Colonic mucosa (tissue), 4 donors: ENCODE measurements at regions not wholly inside any gene's neighbourhood (a gene's known extent, or its start where the extent isn't known, plus 50 kb on each side); places are given as distances from the start of the nearest gene placed in this dataset.
"Not testable (repeated sequence)": the region's sequence is repeated elsewhere in the genome, so short reads cannot be mapped to it uniquely, and the experiment has no call there.

ENCODE experiments used
- DNase-seq: peaks from one replicate; pipeline ENCODE4 v3.0.0-alpha.2; 2020
- H3K27ac ChIP-seq: fragments of 200-600 bp; one replicate; pipeline ENCODE4 v1.8.0; 2021
- H3K27me3 ChIP-seq: fragments of 200-600 bp; one replicate; pipeline ENCODE4 v1.8.0; 2021
- H3K36me3 ChIP-seq: fragments of 200-600 bp; one replicate; pipeline ENCODE4 v1.8.0; 2021
- H3K4me1 ChIP-seq: fragments of 200-600 bp; one replicate; pipeline ENCODE4 v1.8.0; 2021; ENCODE audit warnings: mild to moderate bottlenecking
- H3K4me3 ChIP-seq: fragments of 200-600 bp; one replicate; pipeline ENCODE4 v1.8.0; 2021
- H3K9ac ChIP-seq, 2 donors: one replicate each; pipeline ENCODE4 v1.7.0; 2013; ENCODE audit warnings: control low read depth in 2 of 2, low read depth in 2 of 2, low read length in 2 of 2
- H3K9me3 ChIP-seq: fragments of 200-600 bp; one replicate; pipeline ENCODE4 v1.8.0; 2021
- intact Hi-C: fragments of 100-400 bp; cut with DNase I; formaldehyde crosslinking; loops from one replicate; pipeline ENCODE4 v1.14.1; 2022
- TF ChIP-seq, protein P1 (sequence below): fragments of 200-600 bp; IDR thresholded peaks from one replicate; pipeline ENCODE4 v1.8.0; 2022; ENCODE audit warnings: antibody characterized with exemption, mild to moderate bottlenecking
- donor health status: healthy.
- donor health status: DM: no; HTN: no; CAD: no.
- donor health status: DM: no; HTN: no; CAD: no.

DNA sequence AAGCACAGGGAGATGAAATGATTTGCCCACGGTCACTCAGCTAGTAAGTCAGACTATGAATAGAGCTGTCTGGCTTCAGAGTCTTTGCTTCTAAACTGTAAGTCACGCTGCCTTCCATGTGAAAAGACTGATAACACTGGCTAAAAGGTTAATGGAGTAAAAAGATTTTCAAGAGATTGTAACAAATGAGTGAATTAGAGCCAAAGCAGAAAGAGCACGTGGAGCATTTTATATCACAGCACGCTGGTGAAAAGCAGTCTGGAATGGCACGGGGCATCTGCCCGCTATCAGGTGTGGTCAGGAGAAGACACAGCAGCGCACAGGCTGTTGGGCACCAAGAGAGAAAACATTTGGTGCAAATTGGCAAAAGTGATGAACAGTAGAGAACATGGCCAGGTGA, 144.8 kb upstream of the GALNT2 start:
- DNase-seq = no peak
- TF ChIP-seq, protein P1, sequence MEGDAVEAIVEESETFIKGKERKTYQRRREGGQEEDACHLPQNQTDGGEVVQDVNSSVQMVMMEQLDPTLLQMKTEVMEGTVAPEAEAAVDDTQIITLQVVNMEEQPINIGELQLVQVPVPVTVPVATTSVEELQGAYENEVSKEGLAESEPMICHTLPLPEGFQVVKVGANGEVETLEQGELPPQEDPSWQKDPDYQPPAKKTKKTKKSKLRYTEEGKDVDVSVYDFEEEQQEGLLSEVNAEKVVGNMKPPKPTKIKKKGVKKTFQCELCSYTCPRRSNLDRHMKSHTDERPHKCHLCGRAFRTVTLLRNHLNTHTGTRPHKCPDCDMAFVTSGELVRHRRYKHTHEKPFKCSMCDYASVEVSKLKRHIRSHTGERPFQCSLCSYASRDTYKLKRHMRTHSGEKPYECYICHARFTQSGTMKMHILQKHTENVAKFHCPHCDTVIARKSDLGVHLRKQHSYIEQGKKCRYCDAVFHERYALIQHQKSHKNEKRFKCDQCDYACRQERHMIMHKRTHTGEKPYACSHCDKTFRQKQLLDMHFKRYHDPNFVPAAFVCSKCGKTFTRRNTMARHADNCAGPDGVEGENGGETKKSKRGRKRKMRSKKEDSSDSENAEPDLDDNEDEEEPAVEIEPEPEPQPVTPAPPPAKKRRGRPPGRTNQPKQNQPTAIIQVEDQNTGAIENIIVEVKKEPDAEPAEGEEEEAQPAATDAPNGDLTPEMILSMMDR = no peak

GRCh38 chr1:229924639-229925038, 142.4 kb upstream of the GALNT2 start:
- TF ChIP-seq, protein P1 = no peak
- Histone ChIP-seq H3K4me3 (no peak overlapping the region), H3K27me3 (no peaks in the 10 kb centered on the region), H3K9me3 (no peaks in the 10 kb centered on the region), H3K9ac (no peak overlapping the region), H3K36me3 (no peaks in the 10 kb centered on the region), H3K27ac (no peak overlapping the region), H3K4me1 (no peaks in the 10 kb centered on the region)
- intact Hi-C loops = no loop called here
- DNase-seq = no peak

More for the DNA sequence above, 144.8 kb upstream of the GALNT2 start:
- intact Hi-C loops = no loop called here
- no peak overlapping the region for H3K9ac ChIP-seq
- no peak overlapping the region for H3K27ac ChIP-seq
- no peaks in the 10 kb centered on the region for H3K9me3 ChIP-seq
- H3K4me1 ChIP-seq = no peaks in the 10 kb centered on the region
- no peak overlapping the region for H3K4me3 ChIP-seq
- no peaks in the 10 kb centered on the region for H3K36me3 ChIP-seq
- no peaks in the 10 kb centered on the region for H3K27me3 ChIP-seq

DNA sequence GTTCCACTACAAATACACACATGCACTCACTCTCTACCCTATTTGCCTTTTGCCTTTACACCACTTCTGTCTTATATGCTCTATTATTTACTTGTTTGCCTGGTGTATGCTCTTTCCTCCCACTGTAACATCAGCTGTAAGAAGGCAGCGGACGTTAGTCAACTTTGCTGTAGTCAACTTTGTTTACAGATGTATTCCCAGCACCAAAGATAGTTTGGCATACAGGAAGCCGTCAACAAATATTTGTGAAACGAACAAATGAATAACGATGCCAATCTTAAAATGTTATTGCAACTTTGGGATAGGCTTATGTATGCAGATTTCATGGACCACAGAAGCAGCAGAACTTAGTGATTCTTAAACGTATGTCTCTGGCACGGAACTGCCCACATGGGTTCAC, 138.3 kb upstream of the GALNT2 start:
- TF ChIP-seq, protein P1 = no peak
- intact Hi-C loops = no loop called here

DNA sequence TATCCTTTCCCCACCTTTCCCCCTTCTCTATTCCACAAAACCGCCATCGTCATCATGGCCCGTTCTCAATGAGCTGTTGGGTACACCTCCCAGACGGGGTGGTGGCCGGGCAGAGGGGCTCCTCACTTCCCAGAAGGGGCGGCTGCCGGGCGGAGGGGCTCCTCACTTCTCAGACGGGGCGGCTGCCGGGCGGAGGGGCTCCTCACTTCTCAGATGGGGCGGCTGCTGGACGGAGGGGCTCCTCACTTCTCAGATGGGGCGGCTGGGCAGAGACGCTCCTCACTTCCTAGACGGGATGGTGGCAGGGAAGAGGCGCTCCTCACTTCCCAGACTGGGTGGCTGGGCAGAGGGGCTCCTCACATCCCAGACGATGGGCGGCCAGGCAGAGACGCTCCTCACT, 135.3 kb upstream of the GALNT2 start:
- H3K4me3 ChIP-seq, H3K4me1 ChIP-seq, intact Hi-C loops, DNase-seq, H3K27me3 ChIP-seq, H3K9ac ChIP-seq, H3K36me3 ChIP-seq, H3K27ac ChIP-seq, H3K9me3 ChIP-seq: not testable (repeated sequence)

More for the DNA sequence above, 138.3 kb upstream of the GALNT2 start:
- H3K9me3 ChIP-seq = no peaks in the 10 kb centered on the region
- no peak for DNase-seq
- H3K4me3 ChIP-seq = no peak overlapping the region
- no peaks in the 10 kb centered on the region for H3K27me3 ChIP-seq
- no peaks in the 10 kb centered on the region for H3K4me1 ChIP-seq
- no peaks in the 10 kb centered on the region for H3K36me3 ChIP-seq
- H3K9ac ChIP-seq = no peak overlapping the region
- H3K27ac ChIP-seq = no peak overlapping the region

GRCh38 chr1:229935157-229935556, 131.9 kb upstream of the GALNT2 start:
- H3K4me1 ChIP-seq, intact Hi-C loops, H3K27me3 ChIP-seq, H3K27ac ChIP-seq, H3K9ac ChIP-seq, H3K36me3 ChIP-seq, DNase-seq, H3K4me3 ChIP-seq, H3K9me3 ChIP-seq: not testable (repeated sequence)

GRCh38 chr1:229938551-229938950, 128.5 kb upstream of the GALNT2 start:
- H3K36me3 ChIP-seq = no peaks in the 10 kb centered on the region
- H3K9ac ChIP-seq = no peak overlapping the region
- H3K4me3 ChIP-seq = no peak overlapping the region
- H3K27me3 ChIP-seq = no peaks in the 10 kb centered on the region
- no peak overlapping the region for H3K27ac ChIP-seq
- TF ChIP-seq, protein P1 = no peak
- intact Hi-C loops = no loop called here
- no peaks in the 10 kb centered on the region for H3K9me3 ChIP-seq
- no peak for DNase-seq
- H3K4me1 ChIP-seq = no peaks in the 10 kb centered on the region

DNA sequence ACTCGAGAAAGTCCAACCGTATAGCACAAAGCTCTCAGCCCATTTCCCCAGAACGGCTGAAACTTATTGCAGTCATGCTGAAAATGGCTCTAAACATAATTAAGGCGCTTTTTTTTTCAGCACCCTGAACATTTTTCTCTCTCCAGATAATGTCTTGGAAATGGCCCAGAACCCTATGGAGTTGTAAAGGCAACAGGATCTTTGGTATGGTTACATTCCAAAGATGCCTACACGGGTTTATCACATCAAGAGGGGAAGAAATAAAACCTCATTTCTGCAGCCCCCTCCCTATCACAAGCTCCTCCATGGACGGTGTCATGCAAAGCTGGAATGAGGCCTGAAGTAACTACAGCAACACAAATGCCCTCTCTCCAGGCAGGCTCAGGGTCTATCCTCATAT, 126.4 kb upstream of the GALNT2 start:
- TF ChIP-seq, protein P1 = no peak
- DNase-seq = no peak

More for the DNA sequence above, 126.4 kb upstream of the GALNT2 start:
- Histone ChIP-seq H3K4me3 (no peak overlapping the region), H3K36me3 (no peaks in the 10 kb centered on the region), H3K9me3 (no peaks in the 10 kb centered on the region), H3K27ac (no peak overlapping the region), H3K9ac (no peak overlapping the region), H3K4me1 (no peaks in the 10 kb centered on the region), H3K27me3 (no peaks in the 10 kb centered on the region)
- intact Hi-C loops = no loop called here
